HG03521 (cell line): ENCODE measurements at regions not wholly inside any gene's neighbourhood (a gene's known extent, or its start where the extent isn't known, plus 50 kb on each side); places are given as distances from the start of the nearest gene placed in this dataset.
"Not testable (repeated sequence)": the region's sequence is repeated elsewhere in the genome, so short reads cannot be mapped to it uniquely, and the experiment has no call there.

Experiments
- ATAC-seq: cut with Tn5 transposase; IDR thresholded peaks from one replicate; pipeline ENCODE4 v1.9.1; 2021; ENCODE audit warnings: mild to moderate bottlenecking, moderate library complexity; ENCODE audit not compliant: unreplicated experiment

- ATAC-seq, result no peak
These were observed 111.3 kb upstream of the SIX2 start for GRCh38 chr2:45120546-45120945.

DNA sequence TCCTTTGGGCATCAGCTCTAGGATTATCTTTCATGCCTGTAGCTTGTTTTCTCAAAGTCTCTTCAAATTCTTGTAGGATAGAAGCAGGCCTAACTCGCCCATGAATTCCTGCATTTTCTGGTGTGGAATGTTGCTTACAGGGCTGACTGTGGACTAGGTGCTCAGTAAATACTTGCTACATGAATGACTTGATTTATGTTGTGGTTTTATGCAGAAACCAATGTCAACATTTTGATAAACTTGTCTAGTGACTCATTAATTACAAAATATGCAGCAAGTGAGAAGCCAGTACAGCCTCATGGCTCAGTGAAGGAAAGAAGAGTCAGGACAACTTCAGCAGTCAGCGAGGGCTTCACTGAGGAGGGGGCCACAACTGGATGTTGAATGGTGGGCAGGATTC, 110.6 kb upstream of the SIX2 start:
- no peak for ATAC-seq

GRCh38 chr2:45119038-45119437, 109.8 kb upstream of the SIX2 start:
- ATAC-seq, result no peak

GRCh38 chr2:45117383-45117782, 108.1 kb upstream of the SIX2 start:
- no peak for ATAC-seq

GRCh38 chr2:45115181-45115580, 105.9 kb upstream of the SIX2 start:
- no peak for ATAC-seq

- no peak for ATAC-seq
These were observed 105.1 kb upstream of the SIX2 start for GRCh38 chr2:45114221-45114955.

DNA sequence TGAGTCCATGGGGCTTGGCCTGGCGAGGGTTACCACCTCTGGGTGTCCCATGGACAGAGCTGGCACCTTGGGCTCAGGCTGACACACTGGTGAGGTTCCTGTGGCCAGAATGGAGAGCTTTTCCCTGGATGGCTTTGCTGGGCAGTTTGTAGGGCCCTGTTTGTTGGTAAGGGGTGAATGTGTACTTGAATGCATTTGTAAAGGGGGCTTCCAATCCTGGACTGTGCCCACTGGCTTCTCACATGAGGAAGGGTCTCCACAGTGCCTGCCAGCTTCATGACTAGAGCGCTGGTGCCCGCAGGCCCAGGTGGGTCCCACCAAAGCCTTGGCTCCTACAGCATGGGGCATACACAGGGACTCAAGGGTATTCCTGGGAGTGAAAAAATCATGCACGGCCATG, 103.5 kb upstream of the SIX2 start:
- ATAC-seq, result no peak

- no peak for ATAC-seq
These were observed 95.9 kb upstream of the SIX2 start for GRCh38 chr2:45105050-45105582.

DNA sequence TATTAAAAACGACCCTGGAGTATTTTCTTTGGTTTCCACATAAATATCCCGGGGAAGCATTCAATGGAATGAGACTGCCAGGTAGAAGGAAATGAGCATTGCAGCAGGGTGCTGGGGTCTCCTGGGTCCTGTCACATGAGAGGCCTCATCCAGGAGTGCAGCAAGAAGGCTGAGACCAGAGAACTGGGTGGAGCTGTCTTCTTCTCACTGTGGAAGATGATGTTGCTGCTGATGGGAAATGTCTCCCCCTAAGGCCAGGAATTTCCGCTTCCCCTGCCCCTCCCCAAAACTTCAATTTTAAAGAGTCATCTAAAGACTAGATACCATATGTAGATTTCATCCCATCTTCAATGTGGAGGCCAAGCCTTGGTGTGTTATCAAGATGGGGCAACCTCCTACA, 95.2 kb upstream of the SIX2 start:
- no peak for ATAC-seq

- ATAC-seq, result no peak
These were observed 94.4 kb upstream of the SIX2 start for GRCh38 chr2:45103351-45104345.

- ATAC-seq, result no peak
These were observed 93.4 kb upstream of the SIX2 start for GRCh38 chr2:45102579-45103117.

GRCh38 chr2:45102141-45102540, 92.9 kb upstream of the SIX2 start:
- no peak for ATAC-seq

DNA sequence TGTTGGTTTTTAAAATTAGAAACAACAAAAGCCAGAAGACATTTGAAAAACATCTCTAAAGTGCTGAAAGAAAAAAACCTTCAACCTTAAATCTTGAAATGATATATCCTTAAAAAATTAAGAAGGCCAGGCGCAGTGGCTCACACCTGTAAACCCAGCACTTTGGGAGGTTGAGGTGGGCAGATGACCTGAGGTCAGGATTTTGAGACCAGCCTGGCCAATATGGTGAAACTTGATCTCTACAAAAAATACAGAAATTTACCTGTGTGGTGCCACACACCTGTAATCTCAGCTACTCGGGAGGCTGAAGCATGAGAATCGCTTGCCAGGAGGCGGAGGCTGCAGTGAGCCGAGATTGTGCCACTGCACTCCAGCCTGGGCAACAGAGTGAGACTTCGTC, 87.7 kb upstream of the SIX2 start:
- no peak for ATAC-seq

- ATAC-seq, result not testable (repeated sequence)
These were observed 86.8 kb upstream of the SIX2 start for GRCh38 chr2:45096038-45096437.

- ATAC-seq, result no peak
These were observed 84.4 kb upstream of the SIX2 start for GRCh38 chr2:45093663-45094062.

DNA sequence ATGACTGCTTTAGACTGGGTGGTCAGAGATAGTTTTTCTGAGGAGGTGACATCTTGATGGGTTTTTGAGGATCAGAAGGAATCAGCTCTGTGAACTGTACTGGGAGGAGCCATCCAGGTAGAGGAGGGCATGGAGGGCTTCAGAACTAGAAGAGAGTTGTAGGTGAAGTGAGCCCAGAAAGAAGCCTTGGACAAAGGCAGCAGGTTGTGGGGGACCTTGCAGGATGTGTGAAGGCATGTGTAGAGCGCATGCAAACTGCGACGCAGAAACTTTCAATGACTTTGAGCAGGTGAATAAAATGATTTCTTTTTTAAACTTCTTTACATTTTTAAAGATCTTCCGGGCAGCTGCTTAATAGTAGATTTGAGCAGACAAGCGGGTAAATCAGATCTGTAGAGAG, 83.9 kb upstream of the SIX2 start:
- no peak for ATAC-seq

GRCh38 chr2:45089554-45090261, 80.5 kb upstream of the SIX2 start:
- ATAC-seq, result no peak

GRCh38 chr2:45085487-45085886, 76.2 kb upstream of the SIX2 start:
- no peak for ATAC-seq

- ATAC-seq, result no peak
These were observed 75.2 kb upstream of the SIX2 start for GRCh38 chr2:45084361-45085020.

GRCh38 chr2:45083175-45083574, 73.9 kb upstream of the SIX2 start:
- no peak for ATAC-seq
